ENCODE measurements at regions not wholly inside any gene's neighbourhood (a gene's known extent, or its start where the extent isn't known, plus 50 kb on each side); places are given as distances from the start of the nearest gene placed in this dataset.

DNA sequence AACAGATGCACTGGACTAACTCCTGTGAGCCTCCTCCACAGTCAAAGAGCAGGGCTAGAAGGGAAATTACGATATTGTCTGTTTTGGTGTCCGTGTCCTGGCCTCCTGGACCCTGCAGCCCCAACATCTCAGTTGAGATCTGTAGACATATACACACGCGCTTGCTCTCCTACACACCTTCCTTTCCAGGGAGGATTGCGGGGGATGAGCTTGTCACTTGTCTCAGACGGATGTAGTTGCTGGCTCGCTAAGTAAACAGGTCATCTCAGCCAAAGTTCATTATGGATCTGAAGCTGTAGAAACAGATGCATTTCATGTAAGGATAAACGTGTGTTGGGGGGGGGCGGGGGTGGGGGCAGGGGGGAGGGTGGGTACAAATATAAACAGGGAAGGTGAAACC, 549.3 kb downstream of the CCDC171 start:
- no peaks in the 10 kb centered on the region for H3K36me3 ChIP-seq (ENCODE audit: insufficient read depth, low read length)
- no peaks in the 10 kb centered on the region for H4K20me1 ChIP-seq (ENCODE audit: insufficient read depth, low read length)
- no peak for DNase-seq (ENCODE audit: low spot score)
- no peak overlapping the region for H3K27ac ChIP-seq (ENCODE audit: low read depth, low read length, poor library complexity, severe bottlenecking)
- no peak overlapping the region for H2AFZ ChIP-seq (ENCODE audit: low read length)
- no peaks in the 10 kb centered on the region for H3K4me1 ChIP-seq (ENCODE audit: insufficient read depth, low read length, poor library complexity, severe bottlenecking)
- intact Hi-C loops (cut with micrococcal nuclease; ENCODE audit: unreplicated experiment) = no loop called here
- BruUV-seq (replicated peaks) = no TSS peak
- H3K4me3 ChIP-seq (ENCODE audit: low read depth, low read length, poor library complexity, severe bottlenecking) = no peak overlapping the region
- H3K4me2 ChIP-seq (ENCODE audit: low read length) = no peak overlapping the region
- ChIA-PET CTCF (ENCODE audit: unreplicated experiment) (no interaction called here), POLR2A (no interaction called here)
- no peaks in the 10 kb centered on the region for H3K9me2 ChIP-seq (ENCODE audit: insufficient read depth, low read length)
- H3K9me3 ChIP-seq (ENCODE audit: low read length) = no peaks in the 10 kb centered on the region
- no peaks in the 10 kb centered on the region for H3K79me2 ChIP-seq (ENCODE audit: insufficient read depth, low read depth, low read length)
- no peak for TF ChIP-seq EZH2phosphoT487 (IDR thresholded peaks at IDR 0.05; ENCODE audit: borderline replicate concordance, low read depth, low read length)
- TF ChIP-seq, protein P1, sequence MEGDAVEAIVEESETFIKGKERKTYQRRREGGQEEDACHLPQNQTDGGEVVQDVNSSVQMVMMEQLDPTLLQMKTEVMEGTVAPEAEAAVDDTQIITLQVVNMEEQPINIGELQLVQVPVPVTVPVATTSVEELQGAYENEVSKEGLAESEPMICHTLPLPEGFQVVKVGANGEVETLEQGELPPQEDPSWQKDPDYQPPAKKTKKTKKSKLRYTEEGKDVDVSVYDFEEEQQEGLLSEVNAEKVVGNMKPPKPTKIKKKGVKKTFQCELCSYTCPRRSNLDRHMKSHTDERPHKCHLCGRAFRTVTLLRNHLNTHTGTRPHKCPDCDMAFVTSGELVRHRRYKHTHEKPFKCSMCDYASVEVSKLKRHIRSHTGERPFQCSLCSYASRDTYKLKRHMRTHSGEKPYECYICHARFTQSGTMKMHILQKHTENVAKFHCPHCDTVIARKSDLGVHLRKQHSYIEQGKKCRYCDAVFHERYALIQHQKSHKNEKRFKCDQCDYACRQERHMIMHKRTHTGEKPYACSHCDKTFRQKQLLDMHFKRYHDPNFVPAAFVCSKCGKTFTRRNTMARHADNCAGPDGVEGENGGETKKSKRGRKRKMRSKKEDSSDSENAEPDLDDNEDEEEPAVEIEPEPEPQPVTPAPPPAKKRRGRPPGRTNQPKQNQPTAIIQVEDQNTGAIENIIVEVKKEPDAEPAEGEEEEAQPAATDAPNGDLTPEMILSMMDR (conservative IDR thresholded peaks at IDR 0.05; ENCODE audit: low read length) = no peak

DNA sequence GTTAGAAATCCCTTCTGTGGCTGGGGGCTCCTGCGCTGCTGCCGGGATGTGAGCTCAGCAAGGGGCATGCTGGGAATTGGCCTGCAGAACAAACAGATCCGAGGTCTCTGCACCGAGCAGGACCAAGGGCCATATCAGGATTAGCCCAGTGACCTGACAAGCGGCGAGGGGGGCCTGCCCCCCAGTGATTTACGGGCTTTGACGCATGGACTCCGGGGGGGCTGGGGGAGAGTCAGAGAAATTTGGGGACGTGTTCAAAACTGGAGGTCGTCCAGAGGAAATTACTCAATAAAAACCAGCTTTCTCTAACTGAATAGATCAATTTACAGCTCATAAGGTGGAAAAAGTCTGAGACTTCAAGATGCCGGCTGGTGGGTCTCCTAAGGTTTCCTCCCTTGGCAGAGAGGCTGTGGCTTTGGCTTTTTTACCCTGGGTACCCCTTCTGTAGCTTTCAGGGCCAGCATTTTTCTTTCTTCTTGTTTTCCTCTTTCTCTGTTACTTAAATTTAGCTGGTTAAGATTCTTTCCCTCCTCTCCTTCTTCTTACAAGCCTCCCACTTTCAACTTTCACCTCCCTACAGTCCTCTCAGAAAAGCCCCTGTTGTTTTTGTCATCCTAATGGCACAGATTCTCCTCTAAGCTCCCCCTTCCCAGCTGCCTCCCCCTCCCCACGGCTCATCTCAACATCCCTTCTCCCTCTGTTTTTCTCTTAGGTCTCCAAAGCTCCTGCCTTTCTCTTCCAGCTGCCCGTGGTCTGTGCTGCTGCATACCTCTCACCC, 551.0 kb downstream of the CCDC171 start:
- H3K4me3 ChIP-seq (ENCODE audit: low read depth, low read length, poor library complexity, severe bottlenecking) = no peak overlapping the region
- CTCF ChIA-PET (ENCODE audit: unreplicated experiment) = no interaction called here
- no peaks in the 10 kb centered on the region for H3K4me1 ChIP-seq (ENCODE audit: insufficient read depth, low read length, poor library complexity, severe bottlenecking)
- H3K9me3 ChIP-seq (ENCODE audit: low read length) = no peaks in the 10 kb centered on the region
- BruUV-seq (replicated peaks) = no TSS peak
- H2AFZ ChIP-seq (ENCODE audit: low read length) = no peak overlapping the region
- H3K79me2 ChIP-seq (ENCODE audit: insufficient read depth, low read depth, low read length) = no peaks in the 10 kb centered on the region
- DNase-seq (ENCODE audit: low spot score) = no peak
- no peaks in the 10 kb centered on the region for H3K36me3 ChIP-seq (ENCODE audit: insufficient read depth, low read length)
- no peak overlapping the region for H3K27ac ChIP-seq (ENCODE audit: low read depth, low read length, poor library complexity, severe bottlenecking)
- H3K9me2 ChIP-seq (ENCODE audit: insufficient read depth, low read length) = no peaks in the 10 kb centered on the region
- no peak for TF ChIP-seq EZH2phosphoT487 (IDR thresholded peaks at IDR 0.05; ENCODE audit: borderline replicate concordance, low read depth, low read length)
- TF ChIP-seq, protein P1 (conservative IDR thresholded peaks at IDR 0.05; ENCODE audit: low read length) = no peak
- H3K4me2 ChIP-seq (ENCODE audit: low read length) = no peak overlapping the region
- POLR2A ChIA-PET = interaction anchor here (0.6 kb wide), 1 partner anchor 17 kb away, joined by 3 read pairs; no protein-coding TSS in a partner anchor
- intact Hi-C loops (cut with micrococcal nuclease; ENCODE audit: unreplicated experiment) = no loop called here
- H4K20me1 ChIP-seq (ENCODE audit: insufficient read depth, low read length) = no peaks in the 10 kb centered on the region
